ENCODE measurements at regions not wholly inside any gene's neighbourhood (a gene's known extent, or its start where the extent isn't known, plus 50 kb on each side); places are given as distances from the start of the nearest gene placed in this dataset.

GRCh38 chr10:133004478-133004877 lies 62.1 kb upstream of the CFAP46 start:
- no peak for DNase-seq (ENCODE audit: low spot score)

GRCh38 chr10:133003188-133003587 lies 60.8 kb upstream of the CFAP46 start:
- DNase-seq (ENCODE audit: low spot score) = no peak

GRCh38 chr10:133002685-133003084 lies 60.3 kb upstream of the CFAP46 start:
- DNase-seq (ENCODE audit: low spot score) = no peak

- DNase-seq (ENCODE audit: low spot score) = no peak
Observed at GRCh38 chr10:133001114-133001513, 58.7 kb upstream of the CFAP46 start.

- DNase-seq (ENCODE audit: low spot score) = no peak
Observed at GRCh38 chr10:133000648-133001047, 58.3 kb upstream of the CFAP46 start.

GRCh38 chr10:132997517-132998265 lies 55.3 kb upstream of the CFAP46 start:
- no peak for DNase-seq (ENCODE audit: low spot score)

- DNase-seq (ENCODE audit: low spot score) = no peak
Observed at GRCh38 chr10:132996603-132997343, 54.4 kb upstream of the CFAP46 start.

- DNase-seq (ENCODE audit: low spot score) = no peak
Observed at GRCh38 chr10:132995909-132996602, 53.7 kb upstream of the CFAP46 start.

- no peak for DNase-seq (ENCODE audit: low spot score)
Observed at GRCh38 chr10:132994811-132995210, 52.4 kb upstream of the CFAP46 start.

GRCh38 chr10:132994185-132994796 lies 51.9 kb upstream of the CFAP46 start:
- DNase-seq (ENCODE audit: low spot score) = no peak

GRCh38 chr10:132993271-132994184 lies 51.2 kb upstream of the CFAP46 start:
- DNase-seq (ENCODE audit: low spot score) = no peak

GRCh38 chr10:132992433-132993215 lies 50.3 kb upstream of the CFAP46 start:
- DNase-seq (ENCODE audit: low spot score) = no peak

Data from LoVo (cell line).